K562 (cell line): ENCODE measurements at regions not wholly inside any gene's neighbourhood (a gene's known extent, or its start where the extent isn't known, plus 50 kb on each side); places are given as distances from the start of the nearest gene placed in this dataset.

Source experiments
- ATAC-seq: fragments of 200-7000 bp; cut with Tn5 transposase; 3 replicates; pipeline ENCODE4 v1.9.1; 2020; ENCODE audit warnings: moderate library complexity
- BruUV-seq: library from RNA; stranded (reverse); fragments of 400-500 nt; replicated peaks from 2 replicates; lab custom pipeline; 2021; lab: Mats Ljungman, UMichigan
- CTCF ChIA-PET: fragments of 300-600 bp; formaldehyde crosslinking; extraction: SDS; loops from one replicate; lab custom pipeline; 2021; ENCODE audit warnings: low intra/inter-chr PET ratio; lab: Yijun Ruan, JAX
- POLR2A ChIA-PET: fragments of 300-600, 350-650 bp; sonication (Branson Sonifier 250); formaldehyde crosslinking; extraction: SDS; loops from one replicate; lab custom pipeline; 2021; ENCODE audit warnings: antibody characterized with exemption, inconsistent platforms; lab: Yijun Ruan, JAX
- DNase-seq, 4 experiments: peaks; one replicate each; pipeline versions ENCODE4 v3.0.0 to v3.0.0-alpha.2; 2011 to 2018; ENCODE audit warnings: low spot score in 3 of 4, mixed read lengths in 3 of 4; ENCODE audit errors: extremely low read depth in 1 of 4
- FAIRE-seq: peaks from 2 replicates; lab custom pipeline; 2011; peaks lifted over from hg19 to GRCh38; lab: Jason Lieb, UNC
- H2AFZ ChIP-seq: 2 replicates; pipeline ENCODE4 v1.6.0; 2011; ENCODE audit warnings: low read depth, low read length, control low read depth, inconsistent platforms
- H3K27ac ChIP-seq: fragments of 200-600 bp; 3 replicates; pipeline ENCODE4 v1.8.0; 2011; ENCODE audit warnings: low read depth, mild to moderate bottlenecking, control low read depth, inconsistent platforms, low read length, moderate library complexity, mixed read lengths; ENCODE audit errors: extremely low read depth
- H3K27me3 ChIP-seq, 2 experiments: fragments of 300-600 bp in 1 of 2; 2 replicates in 1 of 2; 3 replicates in 1 of 2; pipeline versions ENCODE4 v1.6.0 to v1.8.0; 2011; ENCODE audit warnings: inconsistent platforms in 2 of 2, low read length in 2 of 2, mild to moderate bottlenecking in 1 of 2, mixed read lengths in 1 of 2, moderate library complexity in 1 of 2; ENCODE audit not compliant: control insufficient read depth in 2 of 2, insufficient read depth in 2 of 2
- H3K36me3 ChIP-seq: fragments of 300-600 bp; 3 replicates; pipeline ENCODE4 v1.8.0; 2011; ENCODE audit warnings: mild to moderate bottlenecking, low read length, inconsistent platforms; ENCODE audit not compliant: control insufficient read depth, insufficient read depth
- H3K4me1 ChIP-seq, 2 experiments: fragments of 200-600 bp in 1 of 2; replicated peaks in 1 of 2; 2 replicates in 1 of 2; 3 replicates in 1 of 2; pipeline versions ENCODE4 v1.5.1 to v1.8.0; 2011; ENCODE audit warnings: inconsistent platforms in 2 of 2, low read length in 2 of 2, mild to moderate bottlenecking in 1 of 2, mixed read lengths in 1 of 2, moderate library complexity in 1 of 2; ENCODE audit not compliant: control insufficient read depth in 2 of 2, insufficient read depth in 2 of 2
- H3K4me2 ChIP-seq: 2 replicates; pipeline ENCODE4 v1.6.1; 2011; ENCODE audit warnings: low read length, control low read depth, inconsistent platforms, mixed read lengths; ENCODE audit not compliant: insufficient read depth
- H3K4me3 ChIP-seq: fragments of 200-600 bp; sonication (generic), shearing (Covaris generic); 2 replicates; pipeline ENCODE4 v1.5.1; 2016; ENCODE audit warnings: control low read depth, inconsistent platforms
- H3K79me2 ChIP-seq: fragments of 200-600 bp; 3 replicates; pipeline ENCODE4 v1.8.0; 2011; ENCODE audit warnings: low read length, inconsistent platforms; ENCODE audit not compliant: control insufficient read depth, insufficient read depth
- H3K9ac ChIP-seq, 2 experiments: 2 replicates each; pipeline versions ENCODE4 v1.6.0 to v1.6.1; 2011; ENCODE audit warnings: low read depth in 2 of 2, low read length in 2 of 2, control low read depth in 1 of 2, inconsistent platforms in 1 of 2, mild to moderate bottlenecking in 1 of 2, mixed read lengths in 1 of 2; ENCODE audit not compliant: insufficient read depth in 1 of 2
- H3K9me1 ChIP-seq: one replicate; pipeline ENCODE4 v1.6.0; 2011; ENCODE audit warnings: inconsistent platforms, mild to moderate bottlenecking, low read length, moderate library complexity; ENCODE audit not compliant: control insufficient read depth, insufficient read depth
- H3K9me3 ChIP-seq: replicated peaks from 2 replicates; pipeline ENCODE4 v1.5.1; 2011; ENCODE audit warnings: low read depth, low read length, inconsistent platforms; ENCODE audit not compliant: control insufficient read depth, insufficient read depth
- H4K20me1 ChIP-seq: replicated peaks from 2 replicates; pipeline ENCODE4 v1.6.1; 2011; ENCODE audit warnings: low read length, inconsistent platforms, mixed read lengths; ENCODE audit not compliant: control insufficient read depth, insufficient read depth
- ATF7 ChIP-seq: fragments of 450-650 bp; IDR thresholded peaks from 2 replicates; pipeline ENCODE4 v1.7.1; 2014; ENCODE audit warnings: mild to moderate bottlenecking, moderate library complexity
- JUN ChIP-seq, 2 experiments: sonication (generic) in 1 of 2; formaldehyde crosslinking in 1 of 2; IDR thresholded peaks; 2 replicates each; pipeline versions ENCODE4 v1.6.1 to v1.8.0; 2012 to 2022; ENCODE audit warnings: borderline replicate concordance in 2 of 2, mild to moderate bottlenecking in 2 of 2, improper control_type of control experiment in 1 of 2, low read depth in 1 of 2, low read length in 1 of 2, missing genetic modification reagents in 1 of 2
- MAFG ChIP-seq: fragments of 450-650 bp; conservative IDR thresholded peaks from 2 replicates; pipeline ENCODE4 v1.6.1; 2016; ENCODE audit warnings: missing genetic modification characterization, missing compliant biosample characterization
- NRF1 ChIP-seq, 2 experiments: fragments of 450-650 bp; IDR thresholded peaks in 1 of 2; conservative IDR thresholded peaks in 1 of 2; 2 replicates each; pipeline ENCODE4 v1.6.1; 2014; ENCODE audit warnings: mild to moderate bottlenecking in 2 of 2
- RBM22 ChIP-seq: fragments of 200-400 bp; formaldehyde crosslinking; IDR thresholded peaks from 2 replicates; pipeline ENCODE4 v1.6.1; 2018; ENCODE audit warnings: low read length, low read depth; ENCODE audit not compliant: poor library complexity, severe bottlenecking
- ZNF551 ChIP-seq: fragments of 250-450 bp; sonication (Bioruptor Pico); IDR thresholded peaks from 2 replicates; pipeline ENCODE4 v1.5.0; 2021; ENCODE audit warnings: mild to moderate bottlenecking, moderate library complexity
- WGBS: fragments of 100-300 bp; shearing (Covaris generic); methylation state at CpG from one replicate; pipeline ENCODE4 v1.1.6; 2016; ENCODE audit warnings: low coverage, mixed read lengths; ENCODE audit not compliant: insufficient coverage; ENCODE audit errors: missing lambda C conversion rate; 5-methylcytosine and 5-hydroxymethylcytosine counted together
- in situ Hi-C: fragments of 300-500 bp; cut with MboI; formaldehyde crosslinking; loops from 4 replicates; pipeline ENCODE4 v1.15.0; 2018; ENCODE audit warnings: inconsistent platforms, mixed read lengths
- intact Hi-C: fragments of 100-400 bp; cut with micrococcal nuclease; formaldehyde crosslinking; loops from 2 replicates; pipeline ENCODE4 v1.14.2; 2022
- TF ChIP-seq, protein P1 (sequence below): sonication (generic); formaldehyde crosslinking; IDR thresholded peaks from 2 replicates; pipeline ENCODE4 v1.8.1; 2023; ENCODE audit warnings: missing genetic modification reagents, mild to moderate bottlenecking, borderline replicate concordance

DNA sequence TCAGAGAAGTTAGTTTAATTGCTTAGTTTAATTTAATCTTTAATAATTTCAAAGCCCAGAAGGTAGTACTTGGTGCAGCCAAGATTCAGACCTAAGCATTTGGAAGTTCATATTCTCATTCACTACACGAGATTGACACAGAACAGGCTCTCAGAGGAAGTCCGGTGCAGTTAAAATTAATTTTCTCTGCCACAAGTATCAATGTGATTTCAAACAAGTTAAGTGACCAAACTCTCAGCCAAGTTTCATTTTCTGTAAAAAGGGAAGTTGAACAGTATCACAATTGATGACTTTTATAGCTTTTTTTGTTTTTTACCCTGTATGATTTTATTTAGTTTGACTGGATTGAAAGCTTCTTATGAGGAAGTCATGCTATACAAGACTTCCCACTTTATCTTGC, 1494.9 kb upstream of the LRRTM3 start:
- Histone ChIP-seq H3K79me2 (no peaks in the 10 kb centered on the region), H3K36me3 (no peaks in the 10 kb centered on the region), H3K27ac (no peak overlapping the region), H3K4me2 (no peak overlapping the region), H3K9me1 (no peaks in the 10 kb centered on the region), H4K20me1 (no peaks in the 10 kb centered on the region), H2AFZ (no peak overlapping the region), H3K4me1 (no peaks in the 10 kb centered on the region), H3K27me3 (no peaks in the 10 kb centered on the region), H3K9ac (no peak overlapping the region), H3K4me3 (no peak overlapping the region), H3K9me3 (no peaks in the 10 kb centered on the region; the same call in 1 of the 2 replicates)
- no peak for DNase-seq
- no peak for TF ChIP-seq NRF1 (conservative IDR thresholded peaks at IDR 0.05 in 1 of 2, IDR thresholded peaks at IDR 0.05 in 1 of 2)
- no peak for TF ChIP-seq JUN (IDR thresholded peaks at IDR 0.05; ENCODE audit: borderline replicate concordance, low read depth, low read length)
- no peak for TF ChIP-seq JUN (CRISPR knock-in tag; IDR thresholded peaks at IDR 0.05; ENCODE audit: borderline replicate concordance)
- no peak for TF ChIP-seq ATF7
- no peak for TF ChIP-seq ZNF551 (CRISPR knock-in tag)
- TF ChIP-seq, protein P1, sequence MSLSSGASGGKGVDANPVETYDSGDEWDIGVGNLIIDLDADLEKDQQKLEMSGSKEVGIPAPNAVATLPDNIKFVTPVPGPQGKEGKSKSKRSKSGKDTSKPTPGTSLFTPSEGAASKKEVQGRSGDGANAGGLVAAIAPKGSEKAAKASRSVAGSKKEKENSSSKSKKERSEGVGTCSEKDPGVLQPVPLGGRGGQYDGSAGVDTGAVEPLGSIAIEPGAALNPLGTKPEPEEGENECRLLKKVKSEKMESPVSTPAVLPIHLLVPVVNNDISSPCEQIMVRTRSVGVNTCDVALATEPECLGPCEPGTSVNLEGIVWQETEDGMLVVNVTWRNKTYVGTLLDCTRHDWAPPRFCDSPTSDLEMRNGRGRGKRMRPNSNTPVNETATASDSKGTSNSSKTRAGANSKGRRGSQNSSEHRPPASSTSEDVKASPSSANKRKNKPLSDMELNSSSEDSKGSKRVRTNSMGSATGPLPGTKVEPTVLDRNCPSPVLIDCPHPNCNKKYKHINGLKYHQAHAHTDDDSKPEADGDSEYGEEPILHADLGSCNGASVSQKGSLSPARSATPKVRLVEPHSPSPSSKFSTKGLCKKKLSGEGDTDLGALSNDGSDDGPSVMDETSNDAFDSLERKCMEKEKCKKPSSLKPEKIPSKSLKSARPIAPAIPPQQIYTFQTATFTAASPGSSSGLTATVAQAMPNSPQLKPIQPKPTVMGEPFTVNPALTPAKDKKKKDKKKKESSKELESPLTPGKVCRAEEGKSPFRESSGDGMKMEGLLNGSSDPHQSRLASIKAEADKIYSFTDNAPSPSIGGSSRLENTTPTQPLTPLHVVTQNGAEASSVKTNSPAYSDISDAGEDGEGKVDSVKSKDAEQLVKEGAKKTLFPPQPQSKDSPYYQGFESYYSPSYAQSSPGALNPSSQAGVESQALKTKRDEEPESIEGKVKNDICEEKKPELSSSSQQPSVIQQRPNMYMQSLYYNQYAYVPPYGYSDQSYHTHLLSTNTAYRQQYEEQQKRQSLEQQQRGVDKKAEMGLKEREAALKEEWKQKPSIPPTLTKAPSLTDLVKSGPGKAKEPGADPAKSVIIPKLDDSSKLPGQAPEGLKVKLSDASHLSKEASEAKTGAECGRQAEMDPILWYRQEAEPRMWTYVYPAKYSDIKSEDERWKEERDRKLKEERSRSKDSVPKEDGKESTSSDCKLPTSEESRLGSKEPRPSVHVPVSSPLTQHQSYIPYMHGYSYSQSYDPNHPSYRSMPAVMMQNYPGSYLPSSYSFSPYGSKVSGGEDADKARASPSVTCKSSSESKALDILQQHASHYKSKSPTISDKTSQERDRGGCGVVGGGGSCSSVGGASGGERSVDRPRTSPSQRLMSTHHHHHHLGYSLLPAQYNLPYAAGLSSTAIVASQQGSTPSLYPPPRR (CRISPR knock-in tag), result no peak
- no peak for TF ChIP-seq RBM22
- no peak for TF ChIP-seq MAFG (tag)
- no peak for ATAC-seq
- FAIRE-seq, result no peak
- no TSS peak for BruUV-seq
- ChIA-PET CTCF (no interaction called here), POLR2A (no interaction called here)
- in situ Hi-C loops (no loop called here), intact Hi-C loops (no loop called here)
- 0% methylated on average over 2 of the region's 2 CpGs for WGBS
